Lung microvascular endothelial cell (primary cell): ENCODE measurements at regions not wholly inside any gene's neighbourhood (a gene's known extent, or its start where the extent isn't known, plus 50 kb on each side); places are given as distances from the start of the nearest gene placed in this dataset.
"Not testable (repeated sequence)": the region's sequence is repeated elsewhere in the genome, so short reads cannot be mapped to it uniquely, and the experiment has no call there.

Experiments used
- DNase-seq, 2 donors: peaks; one replicate each; pipeline versions ENCODE4 v3.0.0 to v3.0.0-alpha.2; 2010; ENCODE audit warnings: low read depth in 2 of 2

DNA sequence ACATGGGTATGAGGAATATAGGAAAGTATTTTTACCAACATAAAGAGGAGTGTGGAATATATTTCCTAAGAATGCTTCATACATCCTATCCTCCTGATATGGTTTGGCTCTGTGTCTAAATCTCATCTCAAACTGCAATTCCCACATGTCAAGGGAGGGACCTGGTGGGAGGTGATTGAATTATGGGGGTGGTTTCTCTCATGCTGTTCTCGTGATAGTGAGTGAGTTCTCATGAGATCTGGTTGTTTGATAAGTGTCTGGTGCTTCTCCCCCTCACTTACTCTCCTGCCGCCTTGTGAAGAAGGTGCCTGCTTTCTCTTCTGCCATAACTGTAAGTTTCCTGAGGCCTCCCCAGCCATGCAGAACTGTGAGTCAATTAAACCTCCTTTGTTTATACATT is 62.2 kb upstream of the CYRIA start:
- peak in 1 of 2 donors; percentile 8 for DNase-seq

DNA sequence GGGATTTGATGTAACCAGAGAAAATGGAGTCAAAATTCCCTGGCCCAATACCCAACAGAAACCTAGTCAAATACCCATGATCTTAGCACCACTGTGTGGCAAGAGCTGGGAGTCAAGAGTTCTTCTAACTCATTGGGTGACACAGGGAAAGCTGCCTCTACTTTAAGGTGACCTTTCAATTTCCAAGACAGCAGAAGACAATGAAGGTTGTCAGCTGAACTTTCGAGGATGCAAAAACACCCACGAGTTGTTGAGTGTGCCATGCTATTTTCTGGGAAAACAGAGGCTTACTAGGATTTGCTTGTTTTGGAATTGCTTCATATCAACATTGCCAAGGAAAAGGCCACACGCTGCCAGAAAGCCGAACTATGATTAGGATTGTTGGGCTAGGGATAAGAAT is 61.6 kb upstream of the CYRIA start:
- peak; percentile 51 to 55 for DNase-seq

DNA sequence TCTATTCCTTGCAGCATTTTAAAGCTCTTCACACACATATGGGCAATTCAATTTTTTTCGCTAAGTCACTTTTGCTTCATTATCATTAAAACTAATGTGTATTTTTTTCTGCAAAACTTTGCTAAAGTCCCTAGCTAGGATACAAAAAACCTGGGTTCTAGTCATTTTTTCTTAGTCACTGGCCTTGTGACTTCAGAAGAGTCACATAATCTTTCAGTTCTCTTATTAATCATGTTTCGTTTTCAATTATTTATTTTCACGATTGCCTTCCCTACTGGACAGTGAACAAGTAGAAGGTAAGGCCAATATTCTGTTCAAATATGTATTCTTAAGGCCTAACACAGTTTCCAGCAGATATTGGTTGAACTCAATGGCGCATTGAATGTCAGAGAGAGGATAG is 60.9 kb upstream of the CYRIA start:
- DNase-seq = no peak

DNA sequence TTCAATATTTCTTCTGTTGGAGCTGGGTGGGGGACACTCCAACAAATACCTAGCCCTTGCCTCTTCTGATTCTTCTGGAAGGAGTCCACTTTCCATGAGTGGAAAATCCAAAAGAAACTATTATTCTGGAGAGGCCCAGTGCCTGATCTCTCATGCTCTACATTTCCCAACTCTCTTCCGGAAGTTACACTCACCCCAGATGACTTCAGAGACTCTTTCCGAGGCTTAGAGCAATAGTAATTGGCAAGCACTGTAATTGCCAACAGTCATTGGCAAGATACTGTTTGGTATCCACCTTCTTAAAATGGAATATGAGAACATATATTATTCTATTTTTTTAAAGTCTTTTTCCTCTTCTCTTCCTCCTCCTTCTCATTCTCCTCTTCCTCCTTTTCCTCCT is 60.5 kb upstream of the CYRIA start:
- DNase-seq = peak in 1 of 2 donors; percentile 18

DNA sequence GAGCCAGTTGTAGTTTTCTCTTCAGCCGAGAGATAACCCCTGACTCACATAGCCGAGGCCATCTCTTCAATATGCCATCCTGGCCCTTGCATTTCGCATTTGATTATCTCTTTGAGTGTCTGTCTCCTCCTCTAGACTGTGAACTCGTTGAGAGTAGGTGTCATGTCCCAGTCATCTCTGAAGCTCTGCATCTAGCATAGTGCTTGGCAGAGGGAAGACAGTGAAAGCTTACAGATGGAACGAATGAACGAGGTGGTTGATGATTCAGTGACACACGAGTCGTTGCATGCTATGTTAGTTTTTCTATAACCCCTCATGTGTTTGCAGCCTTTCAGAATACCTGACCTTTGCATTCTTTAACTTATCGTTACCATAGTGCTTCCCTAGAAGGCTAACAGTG is 59.9 kb upstream of the CYRIA start:
- no peak for DNase-seq

DNA sequence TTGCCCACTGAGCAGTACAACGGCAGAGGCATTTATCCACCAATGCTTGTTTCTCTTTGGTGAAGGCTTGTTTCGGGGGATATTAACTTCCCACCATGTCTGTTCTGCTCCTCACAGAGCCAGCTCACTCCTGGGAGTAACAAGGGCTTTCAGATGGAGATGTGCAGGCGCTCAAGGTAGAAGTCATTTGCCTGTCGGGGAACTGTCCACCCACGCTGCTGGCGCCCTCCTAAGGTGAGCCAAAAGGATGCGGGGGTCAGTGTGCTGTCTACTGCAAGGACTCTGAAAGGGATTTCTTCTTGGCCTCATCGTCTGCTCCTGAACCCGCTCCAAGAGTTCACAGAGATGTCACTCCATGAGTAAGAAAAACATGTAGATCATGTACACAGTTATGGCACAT is 57.0 kb upstream of the CYRIA start:
- DNase-seq = peak in 1 of 2 donors; percentile 5

DNA sequence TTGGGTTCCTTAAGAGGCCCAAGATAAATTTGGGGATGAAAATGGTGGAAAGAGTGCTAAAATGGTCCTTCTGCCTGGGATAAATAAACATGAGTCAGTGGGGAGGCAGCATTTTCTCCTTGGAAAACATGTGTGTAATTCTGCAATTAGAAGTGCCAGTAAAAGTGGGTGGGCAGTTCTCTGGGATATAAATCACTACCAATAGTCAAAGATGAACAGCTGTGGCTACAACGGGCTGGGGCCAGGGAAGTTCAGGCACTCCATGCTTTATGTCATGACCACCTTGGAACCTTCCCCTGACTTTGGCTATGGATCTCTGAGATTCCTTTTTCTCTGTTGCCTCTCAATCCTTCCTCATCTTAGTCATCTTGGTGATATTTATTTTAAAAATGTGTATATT is 56.5 kb upstream of the CYRIA start:
- DNase-seq = no peak

DNA sequence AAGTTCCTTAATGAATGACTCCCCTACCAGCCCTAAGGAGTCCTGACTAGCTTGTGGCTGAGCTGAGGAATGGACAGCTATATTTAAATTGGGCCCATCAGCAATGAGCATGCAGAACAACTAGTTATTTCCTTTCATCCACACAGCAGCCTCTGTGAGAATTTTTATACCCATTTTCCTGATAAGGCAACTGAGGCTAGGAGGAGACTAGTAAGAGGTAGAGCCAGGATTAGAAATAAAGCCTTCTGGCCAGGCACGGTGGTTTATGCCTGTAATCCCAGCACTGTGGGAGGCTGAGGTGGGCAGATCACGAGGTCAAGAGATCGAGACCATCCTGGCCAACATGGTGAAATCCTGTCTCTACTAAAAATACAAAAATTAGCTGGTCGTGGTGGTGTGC is 55.9 kb upstream of the CYRIA start:
- DNase-seq = not testable (repeated sequence)

DNA sequence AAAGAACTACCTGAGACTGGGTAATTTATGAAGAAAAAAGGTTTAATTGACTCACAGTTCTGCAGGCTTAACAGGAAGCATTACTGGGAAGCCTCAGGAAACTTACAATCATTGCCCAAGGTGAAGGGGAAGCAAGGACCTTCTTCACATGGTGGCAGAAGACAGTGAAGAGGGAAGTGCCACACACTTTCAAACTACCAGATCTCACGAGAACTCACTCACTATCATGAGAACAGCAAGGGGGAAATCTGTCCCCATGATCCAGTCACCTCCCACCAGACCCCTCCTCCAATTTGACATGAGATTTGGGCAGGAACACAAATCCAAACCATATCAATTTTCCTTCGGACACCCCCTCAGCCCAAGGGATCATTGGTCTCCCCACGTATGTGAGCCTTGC is 55.1 kb upstream of the CYRIA start:
- DNase-seq = not testable (repeated sequence)

DNA sequence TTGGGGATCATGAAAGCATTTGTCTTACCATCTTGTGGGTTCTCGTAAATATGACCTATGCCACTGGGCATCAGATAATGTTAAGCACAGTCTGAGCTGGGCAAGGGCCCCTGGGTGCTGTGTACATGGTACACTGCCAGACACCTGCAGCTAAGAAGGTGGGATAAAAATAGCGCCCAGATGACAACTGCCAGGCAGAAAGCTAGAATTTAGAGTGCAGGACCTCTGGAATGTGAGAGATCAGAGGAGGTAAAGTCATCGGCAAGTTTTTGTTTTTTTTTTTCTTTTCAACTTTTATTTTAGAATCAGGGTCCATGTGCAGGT is 53.8 kb upstream of the CYRIA start:
- DNase-seq = no peak

DNA sequence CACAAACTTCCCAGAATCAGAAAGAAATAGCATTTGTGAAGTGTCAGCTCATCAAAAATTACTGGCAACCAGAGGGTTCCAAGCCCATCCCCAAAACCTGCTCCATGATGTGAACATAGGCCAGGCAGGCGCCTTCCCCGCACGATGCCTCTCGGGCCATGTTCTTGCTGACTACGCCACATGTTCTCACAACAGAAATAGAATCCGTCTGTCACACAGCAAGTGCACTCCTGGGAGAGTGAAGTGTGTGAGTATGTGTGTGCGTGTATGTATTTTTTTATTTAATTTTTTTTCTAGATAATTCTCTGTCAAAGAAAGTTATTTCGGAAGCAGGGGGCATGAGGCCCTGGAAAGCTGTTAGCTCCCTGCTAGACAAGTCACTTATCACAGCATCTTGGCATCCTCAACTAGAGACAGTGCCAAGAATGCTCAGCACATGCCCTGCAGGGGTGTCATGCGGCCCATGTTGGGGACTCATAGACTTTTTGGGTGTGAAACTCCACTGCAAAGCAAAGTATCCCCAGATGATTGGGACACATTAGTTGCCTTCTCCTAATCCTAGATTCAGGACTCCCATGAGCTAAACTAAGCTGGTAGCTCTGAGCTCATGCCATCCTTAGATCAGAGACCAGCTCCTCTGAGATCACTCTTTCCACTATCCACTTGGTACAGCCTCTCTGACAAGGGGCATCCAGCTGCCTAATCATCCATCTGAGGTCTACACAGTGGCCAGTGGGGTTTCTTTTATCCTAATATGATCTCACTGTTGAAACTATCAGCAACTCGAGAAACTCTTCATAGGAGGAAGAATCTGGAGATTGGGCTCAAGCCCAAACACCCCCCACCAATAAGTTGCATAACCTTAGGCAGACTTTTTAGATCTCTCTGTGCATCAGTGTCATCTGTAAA is 53.2 kb upstream of the CYRIA start:
- DNase-seq = no peak

DNA sequence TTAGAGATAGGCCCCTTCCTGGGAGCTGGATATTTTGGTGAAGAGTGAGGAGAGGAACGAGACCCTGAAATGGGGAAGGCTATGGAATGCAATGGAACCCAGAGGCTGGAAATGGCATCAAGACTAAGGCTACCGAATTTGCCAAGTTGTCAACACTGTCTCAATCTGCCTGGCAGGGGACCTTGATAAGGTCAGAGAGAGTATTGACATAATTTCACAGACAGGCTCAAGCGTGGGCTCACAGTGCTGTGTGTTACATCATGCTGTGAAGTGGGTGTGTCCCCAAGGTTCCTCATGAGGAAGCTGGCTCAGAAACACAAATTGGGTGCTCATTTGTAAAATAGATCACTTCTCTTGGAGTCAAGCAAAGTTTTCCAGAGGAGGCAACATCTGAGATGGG is 51.8 kb upstream of the CYRIA start:
- DNase-seq = no peak

DNA sequence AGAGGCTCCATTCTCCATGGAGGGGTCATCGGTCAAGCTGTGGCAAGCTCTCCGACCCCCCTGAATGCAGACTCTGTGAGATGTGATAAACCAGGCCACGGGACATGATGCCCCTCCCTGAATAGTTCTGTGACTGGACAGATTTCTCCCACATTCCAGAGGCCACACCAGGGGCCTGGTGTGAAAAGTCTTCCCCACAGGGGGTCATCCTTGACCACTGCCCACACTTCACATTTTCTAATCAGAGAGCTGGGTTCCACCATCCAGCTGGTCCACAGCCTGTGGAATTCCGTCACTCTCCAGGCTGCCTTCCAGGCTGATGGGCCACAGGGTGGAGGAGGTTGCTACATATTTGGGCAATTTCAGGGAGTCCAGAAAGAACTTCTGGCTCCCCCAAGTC is 51.3 kb upstream of the CYRIA start:
- DNase-seq = no peak

DNA sequence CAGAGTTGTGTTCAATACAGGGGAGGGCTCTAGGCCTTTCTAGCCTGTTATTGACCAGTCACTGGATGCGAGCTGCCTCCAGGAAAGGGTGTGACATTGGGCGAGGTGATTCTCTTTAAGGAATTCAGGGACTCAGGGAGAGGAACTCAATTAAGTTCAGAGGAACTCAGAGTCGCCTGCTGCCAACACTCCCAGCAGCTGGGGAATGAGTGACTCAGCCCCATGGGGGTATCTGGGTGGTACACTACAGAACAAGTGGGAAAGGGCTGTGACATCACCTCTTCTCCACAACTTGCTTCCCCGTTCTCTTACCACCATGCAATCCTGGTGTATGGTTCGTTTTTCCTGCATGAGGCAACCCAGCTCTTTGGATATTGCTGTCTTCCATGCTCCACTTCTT is 50.4 kb upstream of the CYRIA start:
- no peak for DNase-seq
